ENCODE measurements at regions not wholly inside any gene's neighbourhood (a gene's known extent, or its start where the extent isn't known, plus 50 kb on each side); places are given as distances from the start of the nearest gene placed in this dataset.

- Histone ChIP-seq H3K4me1 (ENCODE audit: insufficient read depth) (no peaks in the 10 kb centered on the region), H3F3A (replicated peaks; ENCODE audit: low read depth) (no peaks in the 10 kb centered on the region), H4K20me1 (replicated peaks; ENCODE audit: insufficient read depth) (no peaks in the 10 kb centered on the region), H3K9me2 (ENCODE audit: insufficient read depth) (peaks cover 4% of the 10 kb centered on the region; the same call in 1 of the 2 replicates), H3K27ac (ENCODE audit: low read depth) (no peak overlapping the region), H3K36me3 (ENCODE audit: insufficient read depth) (no peaks in the 10 kb centered on the region), H3K4me3 (no peak overlapping the region), H3K27me3 (ENCODE audit: insufficient read depth) (no peaks in the 10 kb centered on the region), H2AFZ (no peak overlapping the region), H3K79me2 (replicated peaks; ENCODE audit: insufficient read depth) (no peaks in the 10 kb centered on the region), H3K4me2 (no peak overlapping the region)
- no peak for ATAC-seq
- TF ChIP-seq JUNB (IDR thresholded peaks at IDR 0.05; ENCODE audit: unreplicated experiment) (no peak), ZNF114 (CRISPR knock-in tag; IDR thresholded peaks at IDR 0.05) (no peak), EZH2phosphoT487 (IDR thresholded peaks at IDR 0.05; ENCODE audit: unreplicated experiment) (no peak), ZNF331 (CRISPR knock-in tag; IDR thresholded peaks at IDR 0.05; ENCODE audit: low read depth) (no peak), CTCF (conservative IDR thresholded peaks at IDR 0.05; ENCODE audit: low read depth in 2 of 2) (no peak), CREB1 (CRISPR knock-in tag; IDR thresholded peaks at IDR 0.05; ENCODE audit: low read depth) (no peak), REST (IDR thresholded peaks at IDR 0.05; ENCODE audit: unreplicated experiment) (no peak), ETS1 (IDR thresholded peaks at IDR 0.05) (no peak), EZH2 (IDR thresholded peaks at IDR 0.05; ENCODE audit: low read depth, unreplicated experiment) (no peak), STAT1 (IDR thresholded peaks at IDR 0.05; ENCODE audit: unreplicated experiment) (no peak)
- no peaks in the 10 kb centered on the region for H3K9me3 Mint-ChIP-seq
- H3K27ac Mint-ChIP-seq: no peak overlapping the region
- H3K27me3 Mint-ChIP-seq (ENCODE audit: insufficient read depth, low read depth, poor library complexity): no peaks in the 10 kb centered on the region
- no peaks in the 10 kb centered on the region for H3K36me3 Mint-ChIP-seq (ENCODE audit: low read depth)
- H3K4me1 Mint-ChIP-seq: no peaks in the 10 kb centered on the region
- no peak for DNase-seq (ENCODE audit: low spot score)
- no peak overlapping the region for H3K4me3 Mint-ChIP-seq
Observed at GRCh38 chr1:76793594-76793993, 73.7 kb upstream of the ST6GALNAC5 start.

GRCh38 chr1:76799700-76800099, 67.6 kb upstream of the ST6GALNAC5 start:
- H3K9me2 ChIP-seq (ENCODE audit: insufficient read depth): peaks cover 6% of the 10 kb centered on the region
- no peak overlapping the region for H3K27ac ChIP-seq (ENCODE audit: low read depth)
- no peaks in the 10 kb centered on the region for H3K36me3 ChIP-seq (ENCODE audit: insufficient read depth)
- no peaks in the 10 kb centered on the region for H4K20me1 ChIP-seq (replicated peaks; ENCODE audit: insufficient read depth)
- H3K27me3 Mint-ChIP-seq (ENCODE audit: insufficient read depth, low read depth, poor library complexity): no peaks in the 10 kb centered on the region
- H3F3A ChIP-seq (replicated peaks; ENCODE audit: low read depth): no peaks in the 10 kb centered on the region
- H3K27ac Mint-ChIP-seq: no peak overlapping the region
- H3K79me2 ChIP-seq (replicated peaks; ENCODE audit: insufficient read depth): no peaks in the 10 kb centered on the region
- H3K4me3 ChIP-seq: no peak overlapping the region
- DNase-seq (ENCODE audit: low spot score): no peak
- no peak overlapping the region for H3K4me3 Mint-ChIP-seq
- no peak overlapping the region for H3K4me2 ChIP-seq
- no peaks in the 10 kb centered on the region for H3K4me1 Mint-ChIP-seq
- no peak for ATAC-seq
- no peaks in the 10 kb centered on the region for H3K4me1 ChIP-seq (ENCODE audit: insufficient read depth)
- H3K9me3 Mint-ChIP-seq: no peaks in the 10 kb centered on the region
- H3K27me3 ChIP-seq (ENCODE audit: insufficient read depth): no peaks in the 10 kb centered on the region
- no peaks in the 10 kb centered on the region for H3K36me3 Mint-ChIP-seq (ENCODE audit: low read depth)
- no peak overlapping the region for H2AFZ ChIP-seq
- TF ChIP-seq NANOG (IDR thresholded peaks at IDR 0.05; ENCODE audit: borderline replicate concordance) (no peak), JUNB (IDR thresholded peaks at IDR 0.05; ENCODE audit: unreplicated experiment) (no peak), ZNF114 (CRISPR knock-in tag; IDR thresholded peaks at IDR 0.05) (no peak), ZNF331 (CRISPR knock-in tag; IDR thresholded peaks at IDR 0.05; ENCODE audit: low read depth) (no peak)
